Calu3 (cell line): ENCODE measurements at regions not wholly inside any gene's neighbourhood (a gene's known extent, or its start where the extent isn't known, plus 50 kb on each side); places are given as distances from the start of the nearest gene placed in this dataset.

Source experiments
- BruUV-seq: library from RNA; stranded (reverse); fragments of 400-500 nt; replicated peaks from 2 replicates; lab custom pipeline; 2021; lab: Mats Ljungman, UMichigan
- CTCF ChIA-PET: fragments of 300-600 bp; sonication (Branson Sonifier 250); formaldehyde crosslinking; loops from one replicate; lab custom pipeline; 2022; ENCODE audit warnings: antibody characterized with exemption; lab: Charles Lee
- DNase-seq: peaks from one replicate; pipeline ENCODE4 v3.0.0; 2022
- H3K27ac Mint-ChIP-seq: one replicate; pipeline ENCODE4 v1.8.0; 2022; ENCODE audit warnings: mixed read lengths; ENCODE audit not compliant: unreplicated experiment
- H3K27me3 Mint-ChIP-seq: one replicate; pipeline ENCODE4 v1.8.0; 2022; ENCODE audit warnings: mixed read lengths; ENCODE audit not compliant: unreplicated experiment
- H3K36me3 Mint-ChIP-seq: one replicate; pipeline ENCODE4 v1.8.0; 2022; ENCODE audit warnings: mild to moderate bottlenecking, moderate library complexity, mixed read lengths; ENCODE audit not compliant: insufficient read depth, unreplicated experiment
- H3K4me1 Mint-ChIP-seq: one replicate; pipeline ENCODE4 v1.8.0; 2022; ENCODE audit warnings: mild to moderate bottlenecking, low read depth, mixed read lengths; ENCODE audit not compliant: unreplicated experiment
- H3K4me3 Mint-ChIP-seq: one replicate; pipeline ENCODE4 v1.8.0; 2022; ENCODE audit warnings: mild to moderate bottlenecking, low read depth, moderate library complexity, mixed read lengths; ENCODE audit not compliant: unreplicated experiment
- H3K9me3 Mint-ChIP-seq: one replicate; pipeline ENCODE4 v1.8.0; 2022; ENCODE audit warnings: low read depth, mixed read lengths; ENCODE audit not compliant: unreplicated experiment
- CTCF ChIP-seq: fragments of 200-600 bp; IDR thresholded peaks from one replicate; pipeline ENCODE4 v1.8.0; 2022; ENCODE audit warnings: antibody characterized with exemption; ENCODE audit not compliant: unreplicated experiment
- intact Hi-C: fragments of 100-400 bp; cut with micrococcal nuclease; formaldehyde crosslinking; loops from one replicate; pipeline ENCODE4 v1.10.0; 2022; ENCODE audit not compliant: unreplicated experiment

GRCh38 chr17:69943058-69943457 is 132.0 kb upstream of the KCNJ16 start:
- H3K27me3 Mint-ChIP-seq, result no peaks in the 10 kb centered on the region
- CTCF ChIA-PET, result no interaction called here
- H3K4me1 Mint-ChIP-seq, result no peaks in the 10 kb centered on the region
- no peak for DNase-seq
- H3K9me3 Mint-ChIP-seq, result peaks cover 12% of the 10 kb centered on the region
- BruUV-seq, result no TSS peak
- no peak overlapping the region for H3K4me3 Mint-ChIP-seq
- no peaks in the 10 kb centered on the region for H3K36me3 Mint-ChIP-seq
- TF ChIP-seq CTCF, result no peak
- no peak overlapping the region for H3K27ac Mint-ChIP-seq
- intact Hi-C loops, result no loop called here

- H3K4me3 Mint-ChIP-seq, result no peak overlapping the region
- intact Hi-C loops, result no loop called here
- CTCF ChIA-PET, result no interaction called here
- BruUV-seq, result no TSS peak
- peaks cover 9% of the 10 kb centered on the region for H3K9me3 Mint-ChIP-seq
- no peaks in the 10 kb centered on the region for H3K27me3 Mint-ChIP-seq
- H3K27ac Mint-ChIP-seq, result no peak overlapping the region
- no peak for TF ChIP-seq CTCF
- DNase-seq, result no peak
- no peaks in the 10 kb centered on the region for H3K36me3 Mint-ChIP-seq
- H3K4me1 Mint-ChIP-seq, result no peaks in the 10 kb centered on the region
Measured at GRCh38 chr17:69944406-69944805, 130.6 kb upstream of the KCNJ16 start.

GRCh38 chr17:69945698-69946185 is 129.3 kb upstream of the KCNJ16 start:
- no TSS peak for BruUV-seq
- H3K9me3 Mint-ChIP-seq, result peaks cover 5% of the 10 kb centered on the region
- H3K27ac Mint-ChIP-seq, result no peak overlapping the region
- intact Hi-C loops, result no loop called here
- no peak overlapping the region for H3K4me3 Mint-ChIP-seq
- H3K36me3 Mint-ChIP-seq, result no peaks in the 10 kb centered on the region
- TF ChIP-seq CTCF, result no peak
- H3K4me1 Mint-ChIP-seq, result no peaks in the 10 kb centered on the region
- no peak for DNase-seq
- H3K27me3 Mint-ChIP-seq, result no peaks in the 10 kb centered on the region
- CTCF ChIA-PET, result no interaction called here

- Mint-ChIP-seq H3K4me1 (no peaks in the 10 kb centered on the region), H3K36me3 (no peaks in the 10 kb centered on the region), H3K27me3 (no peaks in the 10 kb centered on the region), H3K9me3 (peaks cover 5% of the 10 kb centered on the region), H3K27ac (no peak overlapping the region), H3K4me3 (no peak overlapping the region)
- no TSS peak for BruUV-seq
- TF ChIP-seq CTCF, result no peak
- CTCF ChIA-PET, result no interaction called here
- intact Hi-C loops, result no loop called here
- DNase-seq, result no peak
Measured at GRCh38 chr17:69947027-69947759, 127.8 kb upstream of the KCNJ16 start.
